Nephron (organoid): ENCODE measurements at regions not wholly inside any gene's neighbourhood (a gene's known extent, or its start where the extent isn't known, plus 50 kb on each side); places are given as distances from the start of the nearest gene placed in this dataset.

Source experiments
- H3K27ac Mint-ChIP-seq, 3 experiments: 2 replicates each; pipeline ENCODE4 v1.8.0; 2020; ENCODE audit warnings: mixed read lengths in 3 of 3, mild to moderate bottlenecking in 2 of 3, moderate library complexity in 1 of 3
- H3K27me3 Mint-ChIP-seq: 2 replicates; pipeline ENCODE4 v1.8.0; 2021; ENCODE audit warnings: low read depth, mild to moderate bottlenecking, moderate library complexity, mixed read lengths
- H3K36me3 Mint-ChIP-seq: 2 replicates; pipeline ENCODE4 v1.8.0; 2020; ENCODE audit warnings: low read depth, mixed read lengths
- H3K4me1 Mint-ChIP-seq: 2 replicates; pipeline ENCODE4 v1.8.0; 2020; ENCODE audit warnings: mixed read lengths
- H3K4me3 Mint-ChIP-seq, 3 experiments: 2 replicates each; pipeline ENCODE4 v1.8.0; 2020; ENCODE audit warnings: mild to moderate bottlenecking in 3 of 3, mixed read lengths in 3 of 3, moderate library complexity in 2 of 3
- H3K9me3 Mint-ChIP-seq: 2 replicates; pipeline ENCODE4 v1.8.0; 2020; ENCODE audit warnings: mixed read lengths
- CTCF ChIP-seq, 3 experiments: fragments of 200-600 bp; sonication (generic); IDR thresholded peaks; one replicate each; pipeline ENCODE4 v1.5.0; 2021; ENCODE audit warnings: antibody characterized with exemption in 3 of 3; ENCODE audit not compliant: unreplicated experiment in 3 of 3

GRCh38 chr7:25613912-25614311 lies 385.6 kb upstream of the NPVF start:
- peaks cover 47% of the 10 kb centered on the region for H3K4me1 Mint-ChIP-seq
- H3K36me3 Mint-ChIP-seq: peaks cover 18% of the 10 kb centered on the region
- no peak for TF ChIP-seq CTCF (IDR thresholded peaks at IDR 0.05; ENCODE audit: unreplicated experiment in 3 of 3)
- H3K9me3 Mint-ChIP-seq: peaks cover 35% of the 10 kb centered on the region
- peak overlapping the region; percentile 53 to 78 (median 73) for H3K27ac Mint-ChIP-seq
- no peak overlapping the region for H3K4me3 Mint-ChIP-seq
- no peaks in the 10 kb centered on the region for H3K27me3 Mint-ChIP-seq

- TF ChIP-seq CTCF (IDR thresholded peaks at IDR 0.05; ENCODE audit: unreplicated experiment in 3 of 3): no peak
- H3K4me1 Mint-ChIP-seq: peaks cover 49% of the 10 kb centered on the region
- peak overlapping the region; percentile 53 to 78 (median 73) for H3K27ac Mint-ChIP-seq
- peaks cover 33% of the 10 kb centered on the region for H3K9me3 Mint-ChIP-seq
- H3K27me3 Mint-ChIP-seq: no peaks in the 10 kb centered on the region
- no peak overlapping the region for H3K4me3 Mint-ChIP-seq
- peaks cover 18% of the 10 kb centered on the region for H3K36me3 Mint-ChIP-seq
Observed at GRCh38 chr7:25614415-25614814, 386.1 kb upstream of the NPVF start.

GRCh38 chr7:25615003-25615402 lies 386.7 kb upstream of the NPVF start:
- Mint-ChIP-seq H3K27ac (peak overlapping the region; percentile 53 to 78 (median 73)), H3K27me3 (no peaks in the 10 kb centered on the region), H3K4me3 (no peak overlapping the region), H3K4me1 (peaks cover 54% of the 10 kb centered on the region), H3K36me3 (peaks cover 15% of the 10 kb centered on the region), H3K9me3 (peaks cover 30% of the 10 kb centered on the region)
- TF ChIP-seq CTCF (IDR thresholded peaks at IDR 0.05; ENCODE audit: unreplicated experiment in 3 of 3): no peak

GRCh38 chr7:25615593-25615992 lies 387.3 kb upstream of the NPVF start:
- peaks cover 24% of the 10 kb centered on the region for H3K9me3 Mint-ChIP-seq
- H3K4me3 Mint-ChIP-seq: no peak overlapping the region
- peak overlapping the region; percentile 53 to 78 (median 73) for H3K27ac Mint-ChIP-seq
- H3K36me3 Mint-ChIP-seq: peaks cover 12% of the 10 kb centered on the region
- no peaks in the 10 kb centered on the region for H3K27me3 Mint-ChIP-seq
- no peak for TF ChIP-seq CTCF (IDR thresholded peaks at IDR 0.05; ENCODE audit: unreplicated experiment in 3 of 3)
- peaks cover 60% of the 10 kb centered on the region for H3K4me1 Mint-ChIP-seq

- peaks cover 8% of the 10 kb centered on the region for H3K36me3 Mint-ChIP-seq
- H3K27ac Mint-ChIP-seq: peak overlapping the region; percentile 70 to 78 (median 73)
- no peaks in the 10 kb centered on the region for H3K27me3 Mint-ChIP-seq
- peaks cover 13% of the 10 kb centered on the region for H3K9me3 Mint-ChIP-seq
- no peak overlapping the region for H3K4me3 Mint-ChIP-seq
- peaks cover 67% of the 10 kb centered on the region for H3K4me1 Mint-ChIP-seq
- TF ChIP-seq CTCF (IDR thresholded peaks at IDR 0.05; ENCODE audit: unreplicated experiment in 3 of 3): no peak
Observed at GRCh38 chr7:25617214-25617613, 388.9 kb upstream of the NPVF start.

- Mint-ChIP-seq H3K36me3 (peaks cover 10% of the 10 kb centered on the region), H3K4me1 (peaks cover 72% of the 10 kb centered on the region), H3K27ac (peak overlapping the region; percentile 70 to 78 (median 73)), H3K4me3 (no peak overlapping the region), H3K27me3 (no peaks in the 10 kb centered on the region), H3K9me3 (peaks cover 10% of the 10 kb centered on the region)
- TF ChIP-seq CTCF (IDR thresholded peaks at IDR 0.05; ENCODE audit: unreplicated experiment in 3 of 3): no peak
Observed at GRCh38 chr7:25617673-25618072, 389.4 kb upstream of the NPVF start.
